ENCODE measurements at regions not wholly inside any gene's neighbourhood (a gene's known extent, or its start where the extent isn't known, plus 50 kb on each side); places are given as distances from the start of the nearest gene placed in this dataset.
A peak's percentile ranks its signal among the peaks of the same experiment; 100 is the strongest.

DNA sequence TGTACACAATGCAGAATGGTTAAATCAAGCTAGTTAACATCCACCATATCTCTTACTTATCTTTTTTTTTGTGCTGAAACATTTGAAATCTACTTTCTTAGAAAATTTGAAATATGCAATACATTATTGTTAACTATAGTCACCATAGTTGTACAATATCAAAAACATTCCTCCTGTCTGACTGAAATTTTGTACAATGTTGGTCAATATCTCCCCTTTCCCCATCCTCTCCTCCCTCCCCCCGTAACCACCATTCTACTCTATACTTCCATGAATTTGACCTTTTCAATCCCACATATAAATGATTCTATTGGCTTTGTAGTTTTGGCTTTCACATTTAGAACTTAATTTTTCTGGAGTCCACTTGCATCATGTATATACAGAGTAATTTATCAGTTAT, 63.5 kb upstream of the DCD start:
- DNase-seq (ENCODE audit: low spot score): no peak

DNA sequence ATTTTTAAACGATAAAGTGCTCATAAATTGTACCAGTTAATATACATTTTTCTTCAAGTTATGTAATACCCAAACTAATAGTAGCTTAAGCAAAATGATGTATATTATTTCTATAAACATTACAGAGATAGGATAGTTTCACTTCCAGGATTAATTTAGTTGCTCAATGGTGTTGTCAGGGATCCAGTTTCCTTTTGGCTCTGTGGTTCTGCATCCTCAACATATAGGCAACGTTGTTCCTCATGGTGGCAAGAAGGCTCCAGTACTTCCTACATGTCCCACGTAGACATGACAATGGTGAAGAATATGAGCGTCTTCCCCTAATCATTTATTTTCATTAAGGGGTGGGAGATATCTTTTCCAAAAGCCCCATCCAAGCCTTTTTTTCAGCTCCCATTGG, 60.7 kb upstream of the DCD start:
- DNase-seq (ENCODE audit: low spot score): no peak

DNA sequence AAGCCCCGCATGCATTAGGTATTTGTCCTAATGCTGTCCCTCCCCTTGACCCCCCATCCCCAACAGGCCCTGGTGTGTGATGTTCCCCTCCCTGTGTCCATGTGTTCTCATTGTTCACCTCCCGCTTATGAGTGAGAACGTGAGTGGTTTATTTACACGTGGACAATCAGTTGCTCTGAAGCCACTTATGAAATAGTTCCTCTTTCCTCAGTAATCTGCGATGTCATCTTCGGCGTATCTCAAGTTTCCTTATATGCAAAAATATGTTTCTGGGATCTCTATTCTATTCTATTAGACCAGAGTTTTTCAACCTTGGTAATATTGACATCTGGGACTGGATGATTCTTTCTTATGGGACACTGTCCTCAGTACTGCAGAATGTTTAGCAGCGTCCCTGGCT, 56.0 kb upstream of the DCD start:
- no peak for DNase-seq (ENCODE audit: low spot score)

DNA sequence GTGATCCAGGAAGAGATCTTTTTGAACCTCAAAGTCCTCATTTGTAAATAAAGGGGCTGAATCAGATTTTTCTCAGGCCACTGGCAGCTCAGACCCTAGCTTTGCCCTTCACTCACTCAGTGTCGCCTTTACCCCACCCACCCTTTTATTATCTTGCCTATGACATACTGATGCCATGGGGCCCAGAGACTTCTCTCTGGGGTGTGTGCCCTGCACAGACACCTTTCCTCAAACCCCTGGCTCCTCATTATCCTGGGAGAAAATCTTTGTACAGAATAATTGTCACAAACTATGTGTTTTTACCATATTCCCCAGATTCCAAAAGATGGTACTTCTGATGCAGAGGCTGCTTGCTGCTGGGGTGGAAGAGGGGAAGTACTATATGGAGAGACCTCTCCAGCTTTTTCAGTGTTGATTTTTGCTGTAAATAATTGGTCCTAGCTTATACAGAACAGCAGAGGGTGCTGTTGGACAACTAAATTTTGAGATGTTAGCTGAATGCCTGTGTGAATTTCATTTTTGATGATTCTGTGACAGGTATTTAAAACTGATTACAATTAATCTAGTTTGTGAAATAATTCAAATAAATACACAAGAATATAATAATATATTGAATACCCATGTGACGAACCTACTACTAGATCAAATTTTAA, 53.9 kb upstream of the DCD start:
- peak; percentile 60 for DNase-seq (ENCODE audit: low spot score)

DNA sequence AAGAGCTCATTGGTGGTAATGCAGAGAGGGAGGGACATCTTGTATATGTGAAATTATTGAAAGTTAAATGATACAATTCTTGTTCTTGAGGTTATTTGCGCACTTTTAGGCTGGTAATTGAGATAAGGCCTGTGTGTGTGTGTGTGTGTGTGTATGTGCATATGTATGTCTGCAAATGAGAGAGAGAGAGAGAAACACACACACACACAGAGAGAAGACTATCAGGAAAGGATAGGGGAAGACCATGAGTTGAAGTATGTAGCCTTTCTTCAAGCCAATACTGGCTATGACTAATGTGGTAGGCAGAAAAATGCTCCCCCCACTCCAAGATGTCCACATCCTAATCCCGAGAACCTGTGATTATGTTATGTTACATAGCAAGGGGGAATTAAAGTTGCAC, 52.7 kb upstream of the DCD start:
- DNase-seq (ENCODE audit: low spot score): no peak

DNA sequence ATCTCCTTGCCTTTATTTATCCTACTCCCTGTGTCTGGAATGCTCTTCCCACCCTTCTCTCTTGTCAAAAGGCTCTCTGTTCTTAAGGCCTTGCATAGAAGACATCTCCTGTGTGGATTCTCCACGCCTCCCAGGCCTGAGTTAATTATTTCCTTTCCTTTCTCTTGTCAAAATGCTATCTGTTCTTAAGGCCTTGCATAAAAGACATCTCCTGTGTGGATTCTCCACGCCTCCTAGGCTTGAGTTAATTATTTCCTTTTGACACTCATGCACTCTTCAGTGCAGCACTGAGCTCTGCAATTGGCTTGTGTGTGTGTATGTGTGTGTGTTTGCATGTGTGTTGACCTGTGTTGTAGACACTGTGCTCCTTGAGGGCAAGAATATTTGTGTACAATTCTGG, 52.1 kb upstream of the DCD start:
- DNase-seq (ENCODE audit: low spot score): peak; percentile 83

Measured in kidney tubule cell (primary cell).